ENCODE measurements at regions not wholly inside any gene's neighbourhood (a gene's known extent, or its start where the extent isn't known, plus 50 kb on each side); places are given as distances from the start of the nearest gene placed in this dataset.
A peak's percentile ranks its signal among the peaks of the same experiment; 100 is the strongest.
"Not testable (repeated sequence)": the region's sequence is repeated elsewhere in the genome, so short reads cannot be mapped to it uniquely, and the experiment has no call there.

DNA sequence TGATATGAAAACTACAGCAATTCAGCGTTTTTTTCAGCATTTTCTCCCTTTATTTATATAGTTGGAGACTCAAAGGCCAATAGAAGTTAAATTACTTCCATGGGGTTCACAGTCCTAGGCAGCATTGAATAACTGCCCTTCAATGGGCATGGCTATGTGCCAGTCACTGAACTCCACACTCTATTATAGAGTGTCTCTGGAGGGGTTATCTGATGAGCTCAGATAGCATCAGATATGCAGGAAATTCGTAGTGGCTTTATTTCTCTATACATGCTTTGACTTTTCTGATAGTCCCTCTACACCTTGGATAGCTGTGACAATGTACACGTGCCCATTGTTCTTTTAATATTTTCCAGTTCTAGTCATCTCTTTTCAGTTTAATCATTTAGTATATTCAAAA lies 396.9 kb upstream of the CBLB start:
- no peak for DNase-seq

DNA sequence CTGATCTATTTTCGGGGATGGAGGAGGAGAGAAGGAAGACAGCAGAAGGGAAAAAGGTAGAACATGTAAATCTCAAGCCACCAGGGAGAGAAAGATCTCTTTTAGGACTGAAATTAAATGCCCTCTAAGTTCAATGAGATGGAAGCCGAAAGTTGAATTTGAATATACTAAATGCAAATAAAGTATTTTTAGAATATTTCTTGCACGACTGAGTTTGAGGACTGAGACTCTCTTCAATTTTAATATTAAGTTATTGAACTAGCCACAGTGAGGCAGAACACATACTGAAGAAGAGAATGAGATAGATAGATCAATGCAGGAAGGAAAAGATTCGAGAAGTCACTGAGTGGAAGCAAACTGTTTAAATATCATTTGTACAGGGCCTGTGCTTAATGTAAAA lies 399.9 kb upstream of the CBLB start:
- no peak for DNase-seq

DNA sequence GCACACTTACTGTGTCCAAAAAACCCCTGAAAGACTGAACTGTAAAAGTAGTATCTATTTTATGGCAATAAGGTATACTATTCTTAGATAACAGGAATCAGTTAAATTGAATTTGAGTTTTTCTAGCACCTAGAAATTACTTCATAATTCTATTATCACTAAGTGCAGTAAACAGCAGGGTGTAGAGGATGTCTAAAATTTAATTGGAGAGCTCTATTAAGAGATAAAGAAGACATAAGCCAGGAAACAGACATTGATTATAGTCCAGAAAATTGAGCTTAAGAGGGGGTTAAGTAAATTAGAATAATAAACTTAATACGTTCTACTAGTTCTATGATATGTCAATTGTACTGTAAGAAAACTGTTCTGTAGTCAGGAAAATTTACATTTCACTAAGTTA lies 403.5 kb upstream of the CBLB start:
- no peak for DNase-seq

DNA sequence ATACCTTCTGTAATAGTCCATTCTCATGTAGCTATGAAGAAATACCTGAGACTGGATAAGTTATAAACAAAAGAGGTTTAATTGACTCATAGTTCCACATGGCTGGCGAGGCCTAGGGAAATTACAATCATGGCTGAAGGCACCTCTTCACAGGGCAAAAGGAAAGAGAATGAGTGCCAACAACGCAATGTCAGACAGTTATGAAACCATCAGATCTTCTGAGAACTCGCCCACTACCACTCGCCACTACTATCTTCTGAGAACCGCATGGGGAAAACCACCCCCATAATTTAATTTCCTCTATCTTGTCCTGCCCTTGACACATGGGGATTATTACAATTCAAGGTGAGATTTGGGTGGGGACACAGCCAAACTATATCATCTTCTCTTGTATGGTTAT lies 406.8 kb upstream of the CBLB start:
- DNase-seq = no peak

DNA sequence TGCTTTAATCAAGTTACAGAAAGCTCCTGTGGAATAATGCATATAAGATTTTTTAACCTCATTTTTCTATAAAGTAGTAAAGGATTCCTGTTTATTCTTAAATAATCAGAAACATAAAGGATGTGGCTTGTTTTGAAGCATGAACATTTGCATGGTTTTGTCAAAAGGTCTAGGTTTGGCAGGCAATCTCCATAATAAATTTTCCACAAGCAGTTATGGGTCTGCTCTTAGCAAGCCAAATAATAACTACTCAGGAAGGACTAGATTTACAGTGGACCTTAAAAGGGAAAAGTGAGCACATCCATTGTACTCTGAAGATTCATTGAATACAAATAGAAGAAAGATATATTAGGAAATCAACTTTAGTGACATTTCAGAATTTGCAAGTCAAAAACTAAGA lies 407.3 kb upstream of the CBLB start:
- no peak for DNase-seq

DNA sequence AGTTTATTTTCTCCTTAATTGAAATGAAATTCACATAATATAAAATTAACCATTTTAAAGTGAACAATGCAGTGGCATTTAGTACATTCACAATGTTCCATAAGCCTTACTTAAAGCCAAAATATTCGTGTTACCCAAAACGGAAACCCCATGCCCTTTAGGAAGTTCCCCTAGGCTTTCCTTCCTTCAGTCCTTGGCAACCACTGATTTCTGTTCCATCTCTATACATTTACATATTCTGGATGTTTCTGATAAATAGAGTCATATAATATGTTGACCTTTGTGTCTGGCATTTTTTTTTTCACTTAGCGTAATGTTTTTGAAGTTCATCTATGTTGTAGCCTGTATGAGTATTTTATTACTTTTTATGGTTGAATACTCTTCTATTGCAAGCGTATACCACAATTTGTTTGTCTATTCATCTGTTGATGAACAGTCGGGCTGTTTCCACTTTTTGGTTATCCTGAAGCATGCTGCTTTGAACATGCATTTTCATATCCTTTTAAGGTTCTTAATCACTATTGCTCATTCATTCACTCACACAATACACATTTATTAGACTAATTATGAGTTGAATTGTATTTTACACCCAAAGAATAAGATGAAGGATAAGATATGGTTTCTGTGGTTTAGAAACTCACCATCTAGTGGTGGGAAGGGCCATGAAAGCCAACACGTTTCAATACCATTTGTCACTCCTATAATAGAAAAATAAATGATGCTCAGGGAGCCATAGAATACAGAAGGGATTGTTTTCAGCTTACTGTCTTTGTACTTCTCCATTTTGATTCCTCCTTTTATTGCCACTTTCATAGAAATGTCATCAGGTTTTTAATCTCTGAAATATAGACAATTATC lies 408.2 kb upstream of the CBLB start:
- no peak for DNase-seq

DNA sequence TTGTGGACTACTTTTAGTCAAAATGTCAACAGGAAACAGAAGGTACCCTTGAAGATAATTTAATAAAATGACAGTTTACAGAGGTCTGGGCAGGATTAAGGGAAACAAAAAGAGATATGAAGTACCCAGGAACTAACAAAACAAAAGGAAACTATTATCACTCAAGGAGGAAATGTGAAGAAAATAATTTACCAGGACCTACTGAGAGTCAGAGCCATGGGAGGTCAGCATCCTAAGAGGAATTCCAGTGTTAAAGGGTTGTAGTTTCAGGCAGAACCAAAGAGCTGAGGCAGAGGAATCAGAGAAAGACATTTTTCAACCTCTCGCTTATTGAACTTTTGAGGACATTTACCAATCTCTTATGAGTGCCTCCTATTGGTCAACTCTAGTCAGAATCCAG lies 408.9 kb upstream of the CBLB start:
- no peak for DNase-seq

DNA sequence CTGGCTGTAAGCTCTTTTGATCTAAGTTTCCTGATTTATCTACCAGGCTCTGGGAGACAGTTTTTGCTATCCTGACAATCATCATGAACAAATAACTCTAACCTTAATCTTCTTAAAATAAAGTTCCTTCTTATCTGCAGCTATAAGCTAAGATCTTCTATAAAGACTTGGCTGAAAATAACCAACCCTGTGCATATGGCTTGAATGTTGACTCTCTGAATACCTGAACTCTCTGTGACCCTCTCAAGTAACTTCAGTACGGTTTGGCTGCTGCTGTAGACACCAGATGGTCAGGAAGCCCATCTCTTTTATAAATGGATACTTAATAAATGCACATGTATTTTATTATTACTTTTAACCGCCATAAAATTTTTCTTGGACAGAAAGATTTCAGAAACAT lies 412.4 kb upstream of the CBLB start:
- peak; percentile 66 for DNase-seq

DNA sequence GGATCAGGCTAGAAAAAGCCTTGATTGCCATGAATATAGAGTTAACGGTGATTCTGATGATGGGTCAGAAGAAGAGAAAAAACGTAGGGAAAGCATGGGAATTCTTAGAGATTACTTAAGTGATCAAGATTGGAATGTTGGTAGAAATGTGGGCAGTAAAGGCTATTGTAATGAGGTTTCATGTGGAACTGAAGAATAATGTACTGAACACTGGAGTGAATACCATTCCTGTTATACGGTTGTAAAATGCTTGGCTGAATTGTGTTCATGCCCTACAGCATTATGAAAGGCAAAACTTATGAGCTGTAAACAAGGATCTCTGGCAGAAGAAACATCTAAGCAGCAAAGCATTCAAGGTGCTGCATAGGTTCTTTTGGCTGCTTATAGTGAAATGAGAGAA lies 414.1 kb upstream of the CBLB start:
- DNase-seq = no peak

DNA sequence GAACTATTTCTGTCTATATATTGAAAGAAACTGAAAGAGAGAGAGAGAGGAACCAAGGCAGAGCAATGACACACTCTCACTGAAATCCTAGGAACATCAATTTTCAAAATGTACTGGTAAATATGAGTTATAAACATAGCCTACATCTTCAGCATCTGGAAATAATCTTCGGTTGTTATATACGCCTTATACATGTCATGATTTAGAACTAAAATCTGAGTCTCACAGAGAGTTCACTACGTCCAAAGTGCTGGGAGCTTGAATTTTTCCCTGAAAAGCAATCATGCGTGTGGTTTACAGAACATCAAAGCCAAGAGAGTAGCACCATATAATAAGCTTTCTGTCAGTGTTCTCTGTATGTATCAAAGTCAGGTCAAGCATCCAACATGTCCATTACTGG lies 420.0 kb upstream of the CBLB start:
- DNase-seq = peak; percentile 59

DNA sequence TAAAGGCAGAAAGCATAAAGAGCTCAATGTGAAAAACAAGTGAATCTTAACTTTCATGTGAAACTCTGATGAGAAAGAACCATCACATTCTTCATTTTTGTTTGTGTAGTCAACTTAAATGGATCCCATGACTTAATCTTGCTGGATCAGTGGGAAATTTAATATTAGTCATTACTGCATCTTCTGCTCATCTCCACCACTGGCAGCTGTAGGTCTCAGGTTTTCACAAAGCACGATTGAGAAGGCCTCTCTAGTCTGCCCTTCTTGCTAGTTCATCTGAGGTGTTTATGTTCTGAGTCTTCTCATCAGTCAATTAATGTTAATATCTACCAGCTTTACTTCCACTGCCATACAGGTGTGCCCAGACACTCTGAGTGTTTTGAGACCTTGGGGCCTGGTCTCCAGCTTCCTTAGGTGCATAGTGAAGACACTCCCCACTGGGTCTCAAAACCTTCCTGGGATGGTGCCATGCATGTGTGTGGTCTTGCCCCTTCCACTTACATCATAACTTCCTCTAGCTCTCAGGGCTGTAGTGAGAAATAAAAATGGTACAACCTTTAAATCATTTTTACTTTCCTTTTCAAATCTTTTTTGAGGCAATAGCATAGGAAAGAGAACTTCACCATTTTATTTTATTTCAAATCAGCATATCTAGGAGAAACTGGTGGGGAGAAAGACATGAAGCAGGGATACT lies 421.6 kb upstream of the CBLB start:
- no peak for DNase-seq

DNA sequence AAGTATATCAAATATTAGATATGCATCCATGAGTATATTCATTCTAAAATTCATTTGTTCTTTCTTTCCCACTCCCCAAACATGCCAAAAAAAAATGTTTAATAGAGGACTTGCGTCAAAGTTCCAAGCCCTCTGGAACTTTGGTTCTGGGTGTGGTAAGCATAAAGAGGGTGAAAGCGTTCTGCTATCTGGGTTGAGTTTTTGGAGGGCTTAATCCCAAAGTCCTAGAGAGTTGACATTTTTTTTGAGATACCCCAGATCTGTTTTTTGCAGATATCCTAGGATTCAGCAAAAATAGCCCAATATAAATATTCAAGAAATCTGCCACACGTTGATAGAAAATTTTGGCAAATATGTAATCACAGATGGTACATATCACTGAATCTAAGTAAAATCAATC lies 424.3 kb upstream of the CBLB start:
- DNase-seq = no peak

DNA sequence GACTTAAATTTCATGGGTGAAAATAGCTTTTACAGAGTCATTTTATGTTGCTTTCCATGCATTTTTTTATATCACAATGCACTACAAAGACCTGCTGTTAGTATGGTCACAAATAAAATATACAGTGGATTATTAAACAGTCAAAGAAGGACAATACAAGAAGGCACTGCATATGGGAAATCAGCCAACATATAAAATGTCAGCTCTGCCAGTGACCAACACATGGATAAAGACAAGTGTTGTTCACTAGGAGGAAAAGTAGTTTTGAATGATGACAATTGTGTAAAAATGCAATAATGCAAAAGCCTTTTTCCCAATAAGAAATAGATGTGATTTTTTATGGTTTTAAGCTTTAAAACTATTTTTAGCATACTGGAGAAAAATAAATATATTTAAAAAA lies 425.3 kb upstream of the CBLB start:
- DNase-seq = peak; percentile 10

DNA sequence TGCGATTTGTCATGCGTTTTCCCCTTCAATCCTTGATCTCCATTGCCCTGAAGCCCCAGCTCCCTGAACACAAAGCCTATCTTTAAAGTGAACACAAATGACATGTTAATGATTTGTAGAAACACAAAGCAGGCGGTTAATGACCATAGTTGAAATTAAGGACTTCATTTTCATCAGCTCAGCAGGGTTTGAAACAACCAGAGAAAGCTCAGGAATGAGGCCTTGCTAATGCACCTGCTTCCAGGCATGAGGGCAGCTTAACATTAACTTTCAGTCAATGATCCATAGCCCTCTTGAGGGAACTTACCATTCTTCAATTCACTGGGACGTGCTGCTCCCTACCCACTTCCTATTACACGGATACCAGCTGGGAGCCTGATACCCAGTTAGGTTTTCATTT lies 427.2 kb upstream of the CBLB start:
- no peak for DNase-seq

DNA sequence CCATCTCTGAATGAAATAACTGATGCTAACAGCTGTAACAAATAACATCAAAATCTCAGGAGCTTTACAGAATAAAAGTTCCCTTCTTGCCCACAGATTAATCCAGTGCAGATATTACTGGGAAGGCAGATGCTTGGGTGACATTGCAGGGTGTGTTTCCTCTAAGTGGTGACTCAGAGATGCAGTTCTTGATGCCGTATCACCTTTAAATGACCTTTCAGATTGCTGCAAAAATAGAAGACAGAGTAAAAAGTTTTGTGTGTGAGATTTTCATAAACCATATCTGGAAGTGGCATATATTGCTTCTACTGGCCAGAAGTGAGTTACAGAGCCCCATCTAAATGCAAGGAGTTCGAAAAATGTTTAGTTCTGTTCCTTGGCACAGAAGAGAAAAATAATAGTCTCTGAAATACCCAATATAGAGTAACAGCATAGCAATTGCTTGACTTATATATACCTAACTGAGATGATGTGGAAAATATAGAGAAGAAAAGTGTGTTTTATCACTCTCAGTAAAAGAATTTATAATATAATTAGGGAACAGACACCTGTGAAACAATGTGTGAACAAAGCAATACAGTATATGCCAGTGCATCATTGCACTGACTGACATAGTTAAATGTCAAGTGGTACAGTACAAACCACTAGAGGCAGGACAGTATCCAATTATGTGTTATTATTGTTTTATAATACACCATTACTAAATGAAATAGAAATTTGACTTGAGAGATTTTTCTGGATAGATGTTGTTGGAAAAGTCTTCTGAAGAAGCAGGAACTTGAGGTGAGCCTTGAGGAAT lies 430.7 kb upstream of the CBLB start:
- DNase-seq = no peak

DNA sequence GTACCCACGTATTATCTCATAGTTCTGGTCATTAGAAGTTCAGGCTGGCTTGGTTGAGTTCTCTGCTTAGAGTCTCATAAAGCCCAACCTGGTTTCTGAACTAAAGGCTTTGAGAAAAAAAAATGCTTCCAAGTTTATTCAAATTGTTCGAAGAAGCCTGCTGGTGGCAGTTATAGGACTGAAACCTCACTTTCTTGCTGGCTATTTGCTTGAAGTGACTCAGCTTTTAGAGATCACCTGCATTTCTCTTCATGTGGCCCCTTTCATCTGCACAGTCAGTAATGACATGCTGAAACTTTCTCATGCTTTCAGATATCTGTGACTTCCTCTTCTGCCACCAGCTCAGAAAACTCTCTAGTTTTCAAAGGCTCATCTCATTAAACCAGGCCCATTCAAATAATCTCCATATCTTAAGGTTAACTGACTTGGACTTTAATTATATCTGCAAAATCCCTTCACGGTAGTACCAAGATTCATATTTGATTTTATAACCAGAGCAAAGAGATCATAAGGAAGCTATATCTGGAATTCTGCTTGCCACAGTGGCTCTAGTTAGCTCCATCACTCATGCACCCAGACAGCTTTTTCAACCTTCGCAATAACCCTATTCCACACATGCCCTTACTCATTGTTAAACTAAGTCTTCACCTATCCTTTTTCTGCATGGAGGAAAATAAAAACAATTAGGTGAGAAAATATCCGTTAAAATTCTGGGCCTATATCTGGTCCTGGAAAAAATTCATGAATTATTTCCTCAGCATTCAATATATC lies 433.8 kb upstream of the CBLB start:
- DNase-seq = no peak

DNA sequence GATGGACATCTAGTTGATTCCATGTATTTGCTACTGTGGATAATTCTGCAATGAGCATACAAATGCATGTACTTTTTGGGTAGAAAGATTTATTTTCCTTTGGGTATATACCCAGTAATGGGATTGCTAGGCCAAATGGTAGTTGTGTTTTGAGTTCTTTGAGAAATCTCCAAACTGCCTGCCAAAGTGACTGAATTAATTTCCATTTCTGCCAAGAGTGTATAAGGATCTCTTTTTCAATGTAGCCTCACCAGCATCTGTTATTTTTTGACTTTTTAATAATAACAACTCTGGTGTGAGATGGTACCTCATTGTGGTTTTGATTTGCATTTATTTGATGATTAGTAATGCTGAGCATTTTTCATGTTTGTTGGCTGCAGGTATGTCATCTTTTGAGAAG lies 435.0 kb upstream of the CBLB start:
- DNase-seq = no peak

DNA sequence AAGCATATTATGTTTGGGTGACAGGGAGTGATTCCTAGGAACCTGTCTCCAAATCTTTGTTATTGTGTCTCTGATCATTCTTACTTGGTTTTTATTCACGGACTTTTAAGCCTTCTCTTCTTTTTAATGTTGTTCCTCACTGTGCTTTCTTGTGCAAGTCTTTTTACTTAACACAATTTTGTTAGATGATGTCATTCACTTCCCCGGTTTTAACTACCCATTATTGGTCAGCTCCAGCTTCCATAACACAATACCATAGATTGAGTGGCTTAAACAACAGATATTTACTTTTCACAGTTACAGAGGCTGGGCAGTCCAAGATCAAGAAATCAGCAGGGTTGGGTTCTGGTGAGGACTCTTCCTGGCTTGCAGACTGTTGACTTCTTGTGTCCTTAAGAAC lies 436.3 kb upstream of the CBLB start:
- DNase-seq = no peak

DNA sequence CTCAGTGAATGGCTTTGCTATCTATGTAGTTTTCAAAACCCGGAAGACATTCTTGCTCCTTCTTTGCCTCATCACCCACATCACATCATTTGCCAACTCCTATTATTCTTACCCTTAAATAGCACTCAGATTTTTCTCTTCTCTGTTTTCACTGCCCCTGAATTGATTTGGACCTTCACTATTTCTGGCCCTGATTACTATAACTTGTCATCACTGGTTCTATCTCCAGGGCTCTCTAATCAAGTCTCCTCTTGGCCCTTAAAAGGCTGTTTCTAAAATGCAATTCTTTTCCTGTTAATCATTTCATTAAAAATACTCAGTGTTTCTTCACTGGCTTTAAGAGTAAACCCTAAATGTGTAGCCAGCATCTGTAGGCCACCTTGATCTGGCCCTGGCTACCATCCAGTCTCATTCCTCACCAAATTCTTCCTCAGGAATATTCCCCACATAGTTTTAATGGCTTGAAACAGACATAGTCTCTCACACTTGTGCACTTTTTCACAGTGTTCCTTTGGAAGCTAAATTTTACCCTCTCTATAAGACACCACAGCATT lies 437.1 kb upstream of the CBLB start:
- DNase-seq = no peak

DNA sequence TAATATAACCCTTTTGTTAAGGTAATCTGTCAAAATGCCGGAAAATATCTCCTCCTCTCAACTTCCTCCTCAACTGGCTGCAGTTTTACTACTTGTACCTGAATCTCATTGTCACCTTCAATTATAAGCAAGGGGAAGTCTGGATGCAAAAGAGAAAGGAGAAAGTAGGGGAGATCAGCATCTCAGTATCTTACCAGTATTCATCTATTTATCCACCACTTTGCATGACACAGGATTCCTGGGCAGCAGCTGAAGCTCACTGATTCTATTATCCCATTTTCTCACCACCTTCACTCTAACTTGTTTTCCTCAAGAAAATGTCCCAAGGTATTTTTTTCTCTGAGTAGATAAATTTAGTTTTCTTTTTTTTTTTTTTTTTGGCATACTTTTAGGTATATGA lies 440.5 kb upstream of the CBLB start:
- DNase-seq = no peak

DNA sequence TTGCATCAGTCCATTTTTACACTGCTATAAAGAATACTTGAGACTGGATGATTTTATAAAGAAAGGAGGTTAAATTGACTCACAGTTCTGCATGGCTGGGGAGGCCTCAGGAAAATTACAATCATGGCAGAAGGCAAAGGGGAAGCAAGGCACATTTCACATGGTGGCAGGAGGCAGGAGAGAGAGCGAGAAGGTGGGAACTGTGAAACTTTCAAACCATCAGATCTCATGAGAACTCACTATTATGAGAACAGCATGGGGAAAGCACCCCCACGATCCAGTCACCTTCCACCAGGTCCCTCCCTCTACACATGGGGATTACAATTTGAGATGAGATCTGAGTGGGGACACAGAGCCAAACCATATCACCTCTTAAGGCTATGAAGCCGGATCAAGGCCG lies 441.0 kb upstream of the CBLB start:
- DNase-seq = not testable (repeated sequence)
